Body of pancreas (tissue), 4 donors: ENCODE measurements at regions not wholly inside any gene's neighbourhood (a gene's known extent, or its start where the extent isn't known, plus 50 kb on each side); places are given as distances from the start of the nearest gene placed in this dataset.

ENCODE experiments used
- ATAC-seq: fragments of 150-250 bp; one replicate; pipeline ENCODE4 v1.9.1; 2016
- DNase-seq, 4 donors: peaks; one replicate each; pipeline ENCODE4 v3.0.0-alpha.2; 2019
- H3K27ac ChIP-seq, 4 donors: fragments of 200-600 bp; sonication (generic); 1 replicate in 3 of 4; 2 replicates in 1 of 4; pipeline versions ENCODE4 v1.5.1 to v1.6.1; 2016 to 2019; ENCODE audit warnings: mild to moderate bottlenecking in 1 of 4, mixed read lengths in 1 of 4, moderate library complexity in 1 of 4
- H3K27me3 ChIP-seq, 2 donors: fragments of 200-600 bp; sonication (generic); one replicate each; pipeline ENCODE4 v1.6.0; 2016; ENCODE audit warnings: mild to moderate bottlenecking in 1 of 2
- H3K36me3 ChIP-seq, 2 donors: fragments of 200-600 bp; sonication (generic); replicated peaks in 1 of 2; 2 replicates each; pipeline ENCODE4 v1.5.1; 2016; ENCODE audit warnings: low read depth in 2 of 2; ENCODE audit not compliant: insufficient read depth in 1 of 2
- H3K4me1 ChIP-seq: fragments of 200-600 bp; sonication (generic); one replicate; pipeline ENCODE4 v1.6.0; 2016
- H3K4me3 ChIP-seq, 2 donors: fragments of 200-600 bp; sonication (generic); 1 replicate in 1 of 2; 2 replicates in 1 of 2; pipeline ENCODE4 v1.5.1; 2016 to 2019
- H3K9me3 ChIP-seq, 3 donors: fragments of 200-600 bp; sonication (generic); 1 replicate in 2 of 3; 2 replicates in 1 of 3; pipeline ENCODE4 v1.5.1; 2016
- POLR2A ChIP-seq, 3 donors: fragments of 450-650 bp; IDR thresholded peaks; one replicate each; pipeline ENCODE4 v1.6.1; 2016; ENCODE audit warnings: antibody characterized with exemption in 3 of 3, mild to moderate bottlenecking in 2 of 3
- WGBS, 2 donors: methylation state at CpG; one replicate each; pipeline ENCODE4 v1.1.5; 2017; 5-methylcytosine and 5-hydroxymethylcytosine counted together
- intact Hi-C: fragments of 100-400 bp; cut with DNase I; formaldehyde crosslinking; loops from one replicate; pipeline ENCODE4 v1.15.1; 2023
- TF ChIP-seq, protein P1 (sequence below), 7 experiments: fragments of 450-650 bp in 4 of 7; fragments of 200-600 bp in 3 of 7; sonication (generic) in 3 of 7; IDR thresholded peaks; one replicate each; pipeline ENCODE4 v1.5.1; 2016 to 2019; ENCODE audit warnings: antibody characterized with exemption in 7 of 7

- no peak overlapping the region for H3K4me3 ChIP-seq
- no peak for TF ChIP-seq POLR2A (IDR thresholded peaks at IDR 0.05)
- TF ChIP-seq, protein P1, sequence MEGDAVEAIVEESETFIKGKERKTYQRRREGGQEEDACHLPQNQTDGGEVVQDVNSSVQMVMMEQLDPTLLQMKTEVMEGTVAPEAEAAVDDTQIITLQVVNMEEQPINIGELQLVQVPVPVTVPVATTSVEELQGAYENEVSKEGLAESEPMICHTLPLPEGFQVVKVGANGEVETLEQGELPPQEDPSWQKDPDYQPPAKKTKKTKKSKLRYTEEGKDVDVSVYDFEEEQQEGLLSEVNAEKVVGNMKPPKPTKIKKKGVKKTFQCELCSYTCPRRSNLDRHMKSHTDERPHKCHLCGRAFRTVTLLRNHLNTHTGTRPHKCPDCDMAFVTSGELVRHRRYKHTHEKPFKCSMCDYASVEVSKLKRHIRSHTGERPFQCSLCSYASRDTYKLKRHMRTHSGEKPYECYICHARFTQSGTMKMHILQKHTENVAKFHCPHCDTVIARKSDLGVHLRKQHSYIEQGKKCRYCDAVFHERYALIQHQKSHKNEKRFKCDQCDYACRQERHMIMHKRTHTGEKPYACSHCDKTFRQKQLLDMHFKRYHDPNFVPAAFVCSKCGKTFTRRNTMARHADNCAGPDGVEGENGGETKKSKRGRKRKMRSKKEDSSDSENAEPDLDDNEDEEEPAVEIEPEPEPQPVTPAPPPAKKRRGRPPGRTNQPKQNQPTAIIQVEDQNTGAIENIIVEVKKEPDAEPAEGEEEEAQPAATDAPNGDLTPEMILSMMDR (IDR thresholded peaks at IDR 0.05), result no peak
- ATAC-seq (no peak), DNase-seq (no peak)
- no peaks in the 10 kb centered on the region for H3K9me3 ChIP-seq
- intact Hi-C loops, result no loop called here
- H3K36me3 ChIP-seq, result no peaks in the 10 kb centered on the region
- no peaks in the 10 kb centered on the region for H3K4me1 ChIP-seq
- 35 to 37% methylated on average over 2 of the region's 2 CpGs for WGBS, 2 donors
- H3K27me3 ChIP-seq, result no peaks in the 10 kb centered on the region
- no peak overlapping the region for H3K27ac ChIP-seq
Observed at GRCh38 chr3:101150504-101150903, 157.3 kb upstream of the ABI3BP start.

GRCh38 chr3:101149707-101150106, 156.5 kb upstream of the ABI3BP start:
- no peak overlapping the region for H3K27ac ChIP-seq
- no peak for DNase-seq
- no peaks in the 10 kb centered on the region for H3K9me3 ChIP-seq
- TF ChIP-seq, protein P1 (IDR thresholded peaks at IDR 0.05), result no peak
- no peak for TF ChIP-seq POLR2A (IDR thresholded peaks at IDR 0.05)
- no peaks in the 10 kb centered on the region for H3K36me3 ChIP-seq
- ATAC-seq, result no peak
- no peaks in the 10 kb centered on the region for H3K4me1 ChIP-seq
- WGBS, 2 donors, result 58 to 66% methylated on average over 2 of the region's 2 CpGs
- no peaks in the 10 kb centered on the region for H3K27me3 ChIP-seq
- intact Hi-C loops, result no loop called here
- no peak overlapping the region for H3K4me3 ChIP-seq

- intact Hi-C loops, result no loop called here
- ATAC-seq (no peak), DNase-seq (no peak)
- no peaks in the 10 kb centered on the region for H3K27me3 ChIP-seq
- H3K4me3 ChIP-seq, result no peak overlapping the region
- H3K9me3 ChIP-seq, result no peaks in the 10 kb centered on the region
- 25 to 50% methylated on average over 1 of the region's 1 CpG for WGBS, 2 donors
- TF ChIP-seq, protein P1 (IDR thresholded peaks at IDR 0.05), result no peak
- no peak for TF ChIP-seq POLR2A (IDR thresholded peaks at IDR 0.05)
- no peaks in the 10 kb centered on the region for H3K36me3 ChIP-seq
- no peak overlapping the region for H3K27ac ChIP-seq
- H3K4me1 ChIP-seq, result no peaks in the 10 kb centered on the region
Observed at GRCh38 chr3:101149251-101149650, 156.0 kb upstream of the ABI3BP start.

GRCh38 chr3:101148001-101148400, 154.8 kb upstream of the ABI3BP start:
- DNase-seq (no peak), ATAC-seq (no peak)
- Histone ChIP-seq H3K4me3 (no peak overlapping the region), H3K27ac (no peak overlapping the region), H3K27me3 (no peaks in the 10 kb centered on the region), H3K4me1 (no peaks in the 10 kb centered on the region), H3K36me3 (no peaks in the 10 kb centered on the region), H3K9me3 (no peaks in the 10 kb centered on the region)
- 47 to 73% methylated on average over 3 of the region's 3 CpGs for WGBS, 2 donors
- intact Hi-C loops, result no loop called here
- TF ChIP-seq, protein P1 (IDR thresholded peaks at IDR 0.05), result no peak
- no peak for TF ChIP-seq POLR2A (IDR thresholded peaks at IDR 0.05)

GRCh38 chr3:101146946-101147345, 153.7 kb upstream of the ABI3BP start:
- TF ChIP-seq, protein P1 (IDR thresholded peaks at IDR 0.05), result no peak
- no peak for TF ChIP-seq POLR2A (IDR thresholded peaks at IDR 0.05)
- no peak for DNase-seq
- Histone ChIP-seq H3K36me3 (no peaks in the 10 kb centered on the region), H3K27ac (no peak overlapping the region), H3K27me3 (no peaks in the 10 kb centered on the region), H3K9me3 (no peaks in the 10 kb centered on the region), H3K4me1 (no peaks in the 10 kb centered on the region), H3K4me3 (no peak overlapping the region)
- no peak for ATAC-seq
- intact Hi-C loops, result no loop called here
- WGBS, 2 donors, result 51 to 58% methylated on average over 2 of the region's 2 CpGs
